GM18861 (cell line): ENCODE measurements at regions not wholly inside any gene's neighbourhood (a gene's known extent, or its start where the extent isn't known, plus 50 kb on each side); places are given as distances from the start of the nearest gene placed in this dataset.
A peak's percentile ranks its signal among the peaks of the same experiment; 100 is the strongest.
"Not testable (repeated sequence)": the region's sequence is repeated elsewhere in the genome, so short reads cannot be mapped to it uniquely, and the experiment has no call there.

Experiments used
- ATAC-seq: cut with Tn5 transposase; IDR thresholded peaks from one replicate; pipeline ENCODE4 v1.9.1; 2021; ENCODE audit not compliant: unreplicated experiment

DNA sequence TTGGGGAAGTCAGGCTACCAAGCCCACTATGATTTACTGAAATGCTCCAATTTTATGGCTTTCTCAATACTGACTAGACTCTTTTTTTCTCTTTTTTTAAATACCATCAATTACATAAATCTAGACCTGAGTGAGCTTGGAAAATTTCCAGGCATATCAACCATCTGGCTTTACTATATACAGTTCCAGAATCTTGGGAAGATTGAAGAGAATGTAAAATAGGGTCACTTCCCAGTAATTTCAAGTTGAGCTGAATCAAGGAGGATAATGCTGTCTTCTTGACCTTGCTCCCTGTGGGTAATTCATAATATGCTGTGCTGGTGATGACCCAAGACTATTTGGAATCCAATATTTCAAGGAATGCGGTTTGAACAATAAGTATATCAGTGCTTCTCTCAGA is 108.1 kb downstream of the MAP3K21 start:
- no peak for ATAC-seq

DNA sequence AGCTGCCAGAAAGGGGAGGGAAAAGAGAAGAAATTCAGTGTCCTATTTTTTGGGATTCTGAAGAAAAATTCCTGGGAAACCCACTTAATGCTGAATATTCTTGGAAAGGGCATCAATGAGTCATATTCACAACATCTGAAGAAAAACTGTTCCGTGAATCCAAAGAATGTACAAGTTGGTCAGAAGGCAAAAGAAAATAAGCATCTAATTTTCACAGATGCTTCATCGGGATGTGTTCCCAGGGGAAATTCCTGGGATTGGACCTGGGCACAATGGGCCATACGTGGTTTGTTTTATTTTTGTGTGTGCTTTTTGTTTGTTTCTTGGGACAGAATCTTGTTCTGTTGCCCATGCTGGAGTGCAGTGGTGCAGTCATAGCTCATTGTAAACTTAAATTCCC is 112.2 kb downstream of the MAP3K21 start:
- ATAC-seq = no peak

DNA sequence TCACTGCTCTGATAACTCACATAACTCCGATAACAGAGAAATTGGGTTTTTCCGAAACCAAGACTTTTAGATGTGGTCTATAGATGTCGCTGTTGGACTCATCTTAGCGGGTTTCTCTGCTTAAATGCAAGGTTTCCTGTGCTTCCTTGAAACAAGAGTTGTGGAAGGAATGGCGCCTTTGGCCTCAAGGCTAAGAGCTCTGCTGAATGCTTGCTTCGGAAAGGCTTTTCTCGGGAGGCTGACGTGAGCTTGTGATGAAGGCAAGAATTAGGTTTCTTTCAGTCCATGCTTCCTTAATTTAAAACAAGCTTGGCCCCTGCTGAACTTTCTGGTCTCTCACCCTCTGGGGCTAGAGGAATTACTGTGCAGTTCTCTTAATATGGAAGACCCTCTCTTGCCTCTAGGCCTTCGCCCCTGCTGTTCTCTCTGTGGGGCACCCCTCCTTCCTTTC is 113.5 kb downstream of the MAP3K21 start:
- no peak for ATAC-seq

DNA sequence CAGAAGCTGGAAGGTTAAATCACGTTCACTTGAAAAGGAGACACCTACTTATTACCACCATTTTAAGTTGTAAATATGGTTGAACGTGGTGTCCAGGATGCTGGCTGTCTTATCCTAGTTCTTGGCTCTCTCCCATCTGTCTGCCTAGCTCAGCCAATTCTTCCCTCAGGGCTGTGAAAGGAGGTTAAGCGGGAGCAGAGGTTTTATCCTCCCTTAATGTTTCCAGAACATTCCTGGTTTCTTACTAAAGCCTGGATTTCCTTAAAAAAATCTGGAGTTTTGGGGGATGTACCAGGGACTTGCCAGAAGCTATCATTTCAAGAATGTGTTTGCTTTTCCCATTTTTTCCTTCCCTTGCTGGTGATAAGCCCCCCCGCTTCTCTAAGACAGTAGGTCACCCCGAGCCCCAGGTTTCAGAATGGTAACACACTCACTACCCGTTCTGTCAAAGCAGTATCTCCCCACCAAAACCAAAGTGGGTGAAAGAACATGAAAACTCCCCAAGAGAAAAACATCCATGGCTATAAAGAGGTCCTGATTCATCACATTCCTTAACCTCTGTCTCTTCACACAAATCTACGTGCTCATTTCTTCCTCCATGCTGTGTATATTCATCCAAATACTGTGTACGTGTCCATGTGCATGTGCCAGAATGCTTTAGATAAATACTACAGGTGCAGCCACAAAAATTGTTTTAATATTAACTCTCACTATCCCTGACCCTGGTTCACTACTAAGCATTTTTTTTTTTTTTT is 114.7 kb downstream of the MAP3K21 start:
- no peak for ATAC-seq

DNA sequence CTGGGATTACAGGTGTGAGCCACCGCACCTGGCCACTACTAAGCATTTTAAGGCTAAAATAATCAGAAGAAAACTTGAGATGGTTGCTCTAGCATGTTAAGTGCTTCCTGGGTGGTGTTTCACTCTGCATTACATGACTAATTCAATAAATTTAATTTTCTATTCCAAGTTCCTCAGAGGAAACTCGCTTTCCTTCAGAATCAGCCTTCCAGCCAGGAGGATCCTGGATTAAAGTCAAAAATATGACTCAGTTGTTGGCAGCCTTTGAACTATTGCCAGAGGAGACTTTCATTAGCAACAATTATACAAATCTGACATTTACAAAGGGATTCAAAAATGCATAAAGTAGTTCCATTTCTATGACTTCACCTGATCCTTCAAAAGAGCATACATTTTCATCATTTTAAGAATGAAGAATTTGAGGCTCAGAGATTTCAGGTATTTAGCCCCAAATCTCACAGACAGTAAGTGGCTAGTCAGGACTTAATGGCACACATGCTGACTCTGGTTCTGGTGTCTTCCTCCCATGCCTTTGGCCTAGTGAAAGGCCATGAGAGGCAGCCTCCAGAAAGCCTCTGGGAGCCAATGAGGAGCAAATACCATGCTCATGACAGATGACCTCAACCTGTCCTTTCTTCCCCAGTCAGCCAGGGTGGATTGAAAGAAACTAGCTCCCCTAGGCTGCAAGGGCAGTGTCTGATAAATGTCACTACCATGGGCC is 115.7 kb downstream of the MAP3K21 start:
- no peak for ATAC-seq

DNA sequence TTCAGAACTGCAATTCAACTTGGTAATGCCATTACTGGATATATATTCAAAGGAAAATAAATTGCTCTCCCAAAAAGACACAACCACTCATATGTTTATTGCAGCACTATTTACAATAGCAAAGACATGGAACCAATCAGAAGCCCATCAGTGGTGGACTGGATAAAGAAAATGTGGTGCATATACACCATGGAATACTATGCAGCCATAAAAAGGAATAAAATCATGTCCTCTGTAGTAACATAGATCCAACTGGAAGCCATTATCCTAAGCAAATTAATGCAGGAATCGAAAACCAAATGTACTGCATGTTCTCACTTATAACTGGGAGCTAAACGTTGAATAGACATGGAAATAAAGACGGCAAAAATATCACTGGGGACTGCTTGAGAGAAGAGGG is 117.0 kb downstream of the MAP3K21 start:
- no peak for ATAC-seq

DNA sequence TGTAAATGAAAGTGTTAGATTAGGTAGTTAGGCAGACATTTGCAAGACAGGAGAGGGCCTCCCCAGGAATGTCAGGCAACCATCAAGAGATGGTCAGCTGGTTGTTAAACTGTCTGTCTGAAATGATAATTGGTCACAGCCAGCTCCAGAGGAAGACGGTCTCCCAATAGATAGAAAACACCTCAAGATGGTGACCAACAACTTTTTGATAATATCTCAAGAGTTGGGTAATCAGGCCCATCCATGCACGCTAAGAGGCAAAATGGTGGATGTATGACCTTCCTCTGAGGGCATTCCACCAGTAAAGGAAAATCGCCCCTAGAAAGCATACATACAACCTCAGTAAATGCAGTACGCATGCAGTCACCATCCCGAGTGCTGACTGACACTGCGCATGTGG is 118.2 kb downstream of the MAP3K21 start:
- ATAC-seq = no peak

DNA sequence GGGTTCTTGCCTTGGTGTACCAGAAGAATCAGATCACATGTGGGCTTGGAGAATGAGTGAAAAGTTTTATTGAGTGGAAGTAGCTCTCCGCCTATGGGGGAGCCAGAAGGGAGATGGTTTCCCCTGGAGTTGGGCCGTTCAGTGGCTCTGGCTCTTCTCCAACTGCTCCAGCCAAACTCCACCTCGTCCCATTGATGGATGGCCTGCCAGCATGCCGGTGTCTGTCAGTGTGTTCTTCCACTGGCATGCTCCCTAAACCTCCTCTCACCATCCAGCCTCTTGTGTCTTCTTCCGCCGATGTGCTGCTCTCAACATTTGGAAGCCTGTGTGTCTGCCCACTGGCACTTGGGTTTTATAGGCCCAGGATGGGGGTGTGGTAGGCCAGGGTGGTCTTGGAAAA is 119.4 kb downstream of the MAP3K21 start:
- no peak for ATAC-seq

DNA sequence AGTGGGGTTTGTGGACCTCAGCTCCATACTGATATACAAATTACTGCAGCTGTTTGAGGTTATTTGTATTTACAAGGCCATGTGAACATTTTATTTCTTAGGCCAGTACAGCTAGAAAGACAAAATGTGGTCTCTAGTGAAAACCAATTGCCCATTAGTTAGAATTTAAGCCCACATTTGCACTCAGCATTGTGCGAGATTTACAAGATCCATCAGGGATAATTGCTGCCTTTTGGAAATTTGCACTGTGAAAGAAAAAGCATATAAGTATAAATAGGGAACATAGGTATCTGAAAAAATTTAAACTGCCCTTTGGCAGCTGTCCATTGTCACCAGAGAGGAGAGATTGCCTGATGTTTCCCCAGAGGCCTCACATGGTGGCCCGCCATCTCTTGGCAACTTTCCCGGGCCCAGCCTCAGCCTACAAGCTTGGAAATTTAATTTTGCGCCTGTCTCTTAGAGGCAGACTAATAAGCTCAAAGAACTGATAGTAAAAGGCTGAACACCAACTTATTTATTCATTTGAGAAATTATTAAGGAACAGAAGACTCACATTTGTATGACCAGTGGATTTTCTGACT is 120.7 kb downstream of the MAP3K21 start:
- ATAC-seq = no peak

DNA sequence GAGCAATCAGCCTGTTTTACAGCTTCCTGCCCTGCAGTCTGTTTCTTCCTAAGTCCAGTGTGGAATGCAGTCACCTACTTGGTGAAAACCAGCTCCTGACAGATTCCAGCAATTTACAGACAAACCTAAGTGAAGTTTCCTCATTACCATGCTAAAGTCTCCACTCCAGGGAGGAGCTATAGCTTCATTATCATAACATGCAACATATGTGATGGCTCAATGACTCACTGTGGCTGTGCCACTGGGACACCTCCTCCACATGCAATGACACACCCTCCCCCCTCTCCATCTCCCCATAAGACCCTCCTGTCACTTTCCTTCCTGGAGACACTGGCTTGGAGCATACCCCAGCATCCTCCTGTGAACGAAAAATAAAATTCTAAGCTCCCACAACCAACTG is 125.2 kb downstream of the MAP3K21 start:
- no peak for ATAC-seq

DNA sequence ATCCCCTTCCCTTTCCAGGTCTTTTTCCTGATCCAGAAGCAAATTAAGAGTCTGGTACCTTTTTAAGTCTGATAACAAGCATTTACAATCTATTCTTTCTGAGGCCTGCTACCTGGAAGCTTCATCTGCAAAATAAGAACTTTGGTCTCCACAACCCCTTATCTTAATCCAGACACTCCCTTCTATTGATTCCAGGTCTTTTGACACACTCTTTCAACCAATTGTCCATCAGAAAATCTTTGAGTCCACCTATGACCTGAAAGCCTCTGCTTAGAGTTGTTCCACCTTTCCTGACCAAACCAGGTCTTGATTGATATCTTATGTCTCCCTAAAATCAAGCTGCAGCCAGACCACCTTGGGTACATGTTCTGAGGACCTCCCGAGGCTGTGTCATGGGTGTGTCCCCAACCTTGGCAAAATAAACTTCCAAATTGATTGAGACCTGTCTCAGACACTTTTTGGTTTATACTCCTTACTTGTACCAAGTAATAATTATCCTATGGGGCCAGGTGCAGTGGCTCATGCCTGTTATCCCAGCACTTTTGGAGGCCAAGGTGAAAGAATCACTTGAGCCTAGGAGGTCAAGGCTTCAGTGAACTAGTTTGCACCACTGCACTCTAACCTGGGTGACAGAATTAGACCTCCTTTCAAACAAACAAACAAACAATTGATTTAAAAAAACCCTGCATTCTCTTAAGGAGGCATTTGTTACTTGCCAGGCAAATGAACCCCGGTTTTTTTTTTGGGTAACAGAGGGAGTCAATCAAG is 126.1 kb downstream of the MAP3K21 start:
- no peak for ATAC-seq

DNA sequence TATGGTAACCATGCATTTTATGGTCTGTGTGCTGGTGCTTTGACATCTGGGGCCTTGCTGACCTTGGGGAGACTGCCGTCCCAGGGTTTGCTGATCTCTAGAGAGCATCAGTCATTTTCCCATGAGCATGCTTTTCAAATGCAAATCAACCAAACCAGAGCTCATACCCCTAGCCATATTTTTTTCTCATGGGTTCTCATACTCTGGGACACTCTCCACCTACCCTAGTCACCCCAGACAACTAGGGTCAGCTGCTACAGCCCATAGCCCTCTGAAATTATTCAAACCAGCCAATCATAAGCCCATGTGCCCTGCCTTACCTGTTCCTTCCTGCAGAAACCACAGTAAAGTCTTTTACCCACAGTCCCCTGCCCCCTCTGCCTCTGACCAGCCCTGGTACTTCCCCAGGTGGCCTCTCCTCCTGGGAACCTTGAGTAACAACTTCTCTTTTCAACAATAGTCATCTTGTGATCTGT is 132.0 kb downstream of the MAP3K21 start:
- peak; percentile 62 for ATAC-seq

DNA sequence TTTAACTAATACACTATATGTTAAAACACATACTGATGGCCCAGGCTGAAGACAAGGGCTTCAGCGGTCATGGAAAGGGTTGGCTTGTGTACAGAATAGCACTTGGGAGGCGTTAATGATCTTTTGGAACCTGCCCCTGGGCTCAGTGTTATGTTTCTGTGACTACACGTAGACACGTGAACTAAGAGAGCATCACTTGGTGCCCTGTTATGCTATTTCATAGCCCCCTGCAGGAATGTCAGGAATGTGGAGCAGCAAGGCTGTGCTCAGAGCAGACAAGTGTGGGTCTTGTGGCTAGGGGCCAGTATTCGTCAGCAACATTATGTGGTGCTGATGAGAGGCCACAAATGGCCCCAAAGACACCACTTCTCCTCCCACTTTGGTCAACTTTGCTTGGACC is 132.4 kb downstream of the MAP3K21 start:
- ATAC-seq = no peak

DNA sequence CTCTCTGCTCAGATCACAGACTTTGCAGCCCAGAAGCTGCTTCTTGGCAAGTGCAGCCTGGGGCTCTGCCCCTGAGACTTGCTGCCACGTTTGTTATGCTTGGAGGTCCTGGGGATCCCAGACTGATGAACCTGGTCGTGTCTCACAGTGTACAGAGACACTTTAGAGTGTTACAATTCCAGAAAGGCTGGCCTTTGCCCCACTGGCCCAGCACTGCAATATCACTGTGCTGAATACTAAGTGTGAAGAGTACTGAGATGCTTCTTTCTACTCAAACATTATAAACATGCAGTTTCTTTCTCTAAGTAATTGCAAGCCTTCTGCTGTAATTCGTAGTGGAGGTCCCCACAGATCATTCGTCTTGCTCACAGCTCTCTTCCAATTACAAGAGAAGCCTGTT is 133.2 kb downstream of the MAP3K21 start:
- no peak for ATAC-seq

DNA sequence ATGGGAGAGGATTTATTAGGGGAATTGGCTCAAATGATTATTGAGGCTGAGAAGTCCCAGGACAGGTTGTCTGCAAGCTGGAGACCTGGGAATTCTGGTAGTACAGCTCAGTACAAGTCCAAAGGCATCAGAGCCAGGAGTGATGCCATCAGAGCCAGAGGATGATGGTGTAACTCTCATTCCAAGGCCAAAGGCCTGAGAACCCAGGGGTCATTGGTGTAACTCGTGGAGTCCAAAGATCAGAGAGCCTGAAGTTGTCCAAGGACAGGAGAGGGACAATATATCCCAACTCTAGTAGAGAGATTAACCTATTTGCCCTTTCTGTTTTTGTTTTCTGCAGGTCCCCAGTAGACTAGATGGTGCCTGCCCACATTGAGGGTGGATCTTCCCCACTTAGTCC is 134.3 kb downstream of the MAP3K21 start:
- no peak for ATAC-seq

DNA sequence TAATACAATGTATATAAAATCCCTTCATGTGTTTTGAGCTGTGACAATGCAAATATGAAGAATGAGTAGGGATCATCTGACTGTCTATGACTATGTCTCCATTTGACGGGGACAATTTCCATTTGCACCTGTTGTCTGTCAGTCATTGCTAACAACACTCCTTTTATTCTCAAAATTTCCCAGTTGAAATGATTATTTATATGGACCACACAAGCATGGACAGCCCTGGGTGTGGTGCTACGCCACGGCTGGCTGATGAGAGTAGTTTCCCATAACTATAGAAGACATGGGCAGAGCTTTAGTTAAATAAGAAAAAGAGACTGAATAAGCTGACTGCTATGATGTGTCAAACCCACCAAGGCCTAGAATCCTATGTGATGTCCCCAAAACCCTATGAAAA is 135.8 kb downstream of the MAP3K21 start:
- no peak for ATAC-seq

DNA sequence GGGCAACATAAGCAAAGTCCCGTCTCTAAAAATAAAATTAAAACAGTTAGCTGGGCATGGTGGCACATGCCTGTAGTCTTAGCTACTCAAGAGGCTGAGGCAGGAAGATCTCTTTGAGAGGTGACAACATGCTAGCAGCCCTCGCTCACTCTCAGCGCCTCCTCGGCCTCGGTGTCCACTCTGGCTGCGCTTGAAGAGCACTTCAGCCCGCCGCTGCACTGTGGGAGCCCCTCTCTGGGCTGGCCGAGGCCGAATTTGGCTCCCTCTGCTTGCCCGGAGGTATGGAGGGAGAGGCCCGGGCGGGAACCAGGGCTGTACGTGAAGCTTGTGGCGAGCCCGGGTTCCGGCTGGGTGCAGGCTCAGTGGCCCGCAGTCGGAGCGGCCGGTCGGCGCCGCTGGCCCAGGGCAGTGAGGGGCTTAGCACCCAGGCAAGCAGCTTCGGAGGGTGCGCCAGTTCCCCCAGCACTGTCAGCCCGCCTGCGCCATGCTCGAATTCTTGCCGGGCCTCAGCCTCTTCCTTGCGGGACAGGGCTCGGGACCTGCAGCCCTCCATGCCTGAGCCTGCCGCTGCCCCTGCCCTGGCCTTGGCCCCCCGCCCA is 138.3 kb downstream of the MAP3K21 start:
- ATAC-seq = no peak

DNA sequence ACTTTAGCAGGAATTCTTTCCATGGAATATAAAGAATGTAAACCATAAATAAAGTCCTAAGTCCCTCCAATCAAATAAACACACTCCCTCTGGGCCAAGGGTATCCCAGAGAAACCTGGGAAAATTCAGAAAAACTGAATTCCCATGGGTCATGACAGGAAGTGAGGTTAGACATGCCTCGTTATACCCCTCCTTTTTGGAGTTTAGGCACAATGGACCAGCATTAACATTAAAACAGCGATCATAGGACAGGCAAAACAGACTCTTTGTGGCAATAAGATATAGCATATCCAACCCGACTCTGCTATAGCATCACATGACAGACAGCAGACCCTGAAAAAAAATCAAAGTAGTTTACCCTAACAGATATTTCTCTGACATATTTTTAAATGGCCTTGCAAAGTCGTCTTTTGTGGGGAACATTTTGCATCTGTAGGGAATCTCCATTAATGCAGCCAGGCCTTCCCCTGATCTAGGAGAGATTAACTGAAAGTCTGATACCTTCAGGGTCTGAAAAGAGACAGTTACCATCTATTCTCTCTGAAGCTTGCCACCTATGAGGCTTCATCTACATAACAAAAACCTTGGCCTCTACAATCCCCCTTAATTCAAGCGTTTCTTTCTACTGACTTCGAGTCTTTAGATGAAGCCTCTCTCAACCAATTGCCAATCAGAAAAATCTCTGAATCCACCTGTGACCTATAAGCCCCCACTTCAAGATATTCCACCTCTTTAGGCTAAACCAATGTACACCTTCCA is 143.0 kb upstream of the KCNK1 start:
- no peak for ATAC-seq

DNA sequence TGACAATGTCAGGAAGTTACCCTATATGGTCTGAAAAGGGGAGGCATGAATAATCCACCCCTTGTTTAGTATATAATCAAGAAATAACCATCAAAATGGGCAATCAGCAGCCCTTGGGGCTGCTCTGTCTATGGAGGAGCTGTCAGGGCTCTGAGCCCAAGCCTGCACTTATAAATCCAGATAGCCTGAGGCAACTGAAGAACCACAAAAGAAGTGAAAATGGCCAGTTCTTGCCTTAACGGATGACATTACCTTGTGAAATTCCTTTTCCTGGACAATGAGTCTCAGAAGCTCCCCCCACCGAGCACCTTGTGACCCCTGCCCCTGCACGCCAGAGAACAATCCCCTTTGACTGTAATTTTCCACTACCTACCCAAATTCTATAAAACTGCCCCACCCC is 142.1 kb upstream of the KCNK1 start:
- ATAC-seq = not testable (repeated sequence)

DNA sequence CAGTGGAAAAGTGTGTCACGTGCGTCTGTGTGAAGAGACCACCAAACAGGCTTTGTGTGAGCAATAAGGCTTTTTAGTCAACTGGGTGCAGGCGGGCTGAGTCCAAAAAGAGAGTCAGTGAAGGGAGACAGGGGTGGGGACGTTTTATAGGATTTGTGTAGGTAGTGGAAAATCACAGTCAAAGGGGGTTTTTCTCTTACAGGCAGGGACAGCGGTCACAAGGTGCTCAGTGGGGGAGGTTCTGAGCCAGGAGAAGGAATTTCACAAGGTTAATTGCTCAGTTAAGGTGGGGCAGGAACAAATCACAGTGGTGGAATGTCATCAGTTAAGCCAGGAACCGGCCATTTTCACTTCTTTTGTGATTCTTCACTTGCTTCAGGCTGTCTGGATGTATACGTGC is 141.1 kb upstream of the KCNK1 start:
- ATAC-seq = not testable (repeated sequence)
